GM18519 (cell line): ENCODE measurements at regions not wholly inside any gene's neighbourhood (a gene's known extent, or its start where the extent isn't known, plus 50 kb on each side); places are given as distances from the start of the nearest gene placed in this dataset.
A peak's percentile ranks its signal among the peaks of the same experiment; 100 is the strongest.

ENCODE experiments used
- ATAC-seq: cut with Tn5 transposase; IDR thresholded peaks from one replicate; pipeline ENCODE4 v1.9.1; 2021; ENCODE audit warnings: mild to moderate bottlenecking, moderate library complexity; ENCODE audit not compliant: unreplicated experiment, low FRiP score

GRCh38 chr13:109646423-109646822 is 140.0 kb downstream of the IRS2 start:
- peak; percentile 98 for ATAC-seq

- no peak for ATAC-seq
Measured at GRCh38 chr13:109645831-109646230, 140.6 kb downstream of the IRS2 start.

- ATAC-seq, result no peak
Measured at GRCh38 chr13:109644956-109645355, 141.4 kb downstream of the IRS2 start.

- ATAC-seq, result no peak
Measured at GRCh38 chr13:109644069-109644750, 142.2 kb downstream of the IRS2 start.

- no peak for ATAC-seq
Measured at GRCh38 chr13:109642358-109642757, 144.0 kb downstream of the IRS2 start.

GRCh38 chr13:109636736-109637135 is 149.6 kb downstream of the IRS2 start:
- ATAC-seq, result no peak

- no peak for ATAC-seq
Measured at GRCh38 chr13:109631069-109631468, 155.3 kb downstream of the IRS2 start.

- no peak for ATAC-seq
Measured at GRCh38 chr13:109630271-109630670, 156.1 kb downstream of the IRS2 start.

- ATAC-seq, result no peak
Measured at GRCh38 chr13:109629737-109630136, 156.6 kb downstream of the IRS2 start.

- ATAC-seq, result no peak
Measured at GRCh38 chr13:109628251-109628699, 158.1 kb downstream of the IRS2 start.

GRCh38 chr13:109627649-109628048 is 158.7 kb downstream of the IRS2 start:
- no peak for ATAC-seq

GRCh38 chr13:109626386-109627171 is 159.8 kb downstream of the IRS2 start:
- no peak for ATAC-seq

- no peak for ATAC-seq
Measured at GRCh38 chr13:109625156-109625555, 161.2 kb downstream of the IRS2 start.

- no peak for ATAC-seq
Measured at GRCh38 chr13:109622006-109622405, 164.4 kb downstream of the IRS2 start.

- no peak for ATAC-seq
Measured at GRCh38 chr13:109615721-109616420, 170.5 kb downstream of the IRS2 start.

GRCh38 chr13:109611912-109612691 is 174.3 kb downstream of the IRS2 start:
- no peak for ATAC-seq

GRCh38 chr13:109610517-109610916 is 175.9 kb downstream of the IRS2 start:
- peak; percentile 48 for ATAC-seq

- ATAC-seq, result no peak
Measured at GRCh38 chr13:109608503-109608902, 177.9 kb downstream of the IRS2 start.

- ATAC-seq, result no peak
Measured at GRCh38 chr13:109608059-109608458, 178.3 kb downstream of the IRS2 start.

GRCh38 chr13:109606520-109606919 is 179.9 kb downstream of the IRS2 start:
- ATAC-seq, result no peak

GRCh38 chr13:109605846-109606245 is 180.5 kb downstream of the IRS2 start:
- ATAC-seq, result no peak
